HG02678 (cell line): ENCODE measurements at regions not wholly inside any gene's neighbourhood (a gene's known extent, or its start where the extent isn't known, plus 50 kb on each side); places are given as distances from the start of the nearest gene placed in this dataset.

ENCODE experiments used
- ATAC-seq: cut with Tn5 transposase; IDR thresholded peaks from one replicate; pipeline ENCODE4 v1.9.1; 2021; ENCODE audit warnings: mild to moderate bottlenecking, moderate library complexity; ENCODE audit not compliant: unreplicated experiment

GRCh38 chr18:54023471-54023870, 201.0 kb downstream of the MBD2 start:
- ATAC-seq = no peak

DNA sequence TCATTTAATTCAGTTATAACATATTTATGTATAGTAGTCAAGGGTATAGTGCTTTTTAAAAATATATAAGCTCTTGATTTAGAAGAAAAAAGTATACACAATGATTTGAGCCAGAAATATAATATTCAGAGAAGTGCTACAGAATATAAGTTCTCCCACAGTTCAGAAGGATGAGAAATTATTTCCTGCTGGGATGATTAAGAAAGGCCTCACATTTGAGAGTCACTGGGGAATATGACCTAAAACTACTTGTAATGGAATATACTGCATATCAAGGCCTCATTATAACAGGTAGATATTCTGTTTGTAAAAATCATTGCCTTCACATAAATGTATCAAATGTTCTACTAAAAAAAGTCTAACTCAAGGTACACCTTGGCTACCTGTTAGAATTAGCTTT, 203.5 kb downstream of the MBD2 start:
- ATAC-seq = no peak

DNA sequence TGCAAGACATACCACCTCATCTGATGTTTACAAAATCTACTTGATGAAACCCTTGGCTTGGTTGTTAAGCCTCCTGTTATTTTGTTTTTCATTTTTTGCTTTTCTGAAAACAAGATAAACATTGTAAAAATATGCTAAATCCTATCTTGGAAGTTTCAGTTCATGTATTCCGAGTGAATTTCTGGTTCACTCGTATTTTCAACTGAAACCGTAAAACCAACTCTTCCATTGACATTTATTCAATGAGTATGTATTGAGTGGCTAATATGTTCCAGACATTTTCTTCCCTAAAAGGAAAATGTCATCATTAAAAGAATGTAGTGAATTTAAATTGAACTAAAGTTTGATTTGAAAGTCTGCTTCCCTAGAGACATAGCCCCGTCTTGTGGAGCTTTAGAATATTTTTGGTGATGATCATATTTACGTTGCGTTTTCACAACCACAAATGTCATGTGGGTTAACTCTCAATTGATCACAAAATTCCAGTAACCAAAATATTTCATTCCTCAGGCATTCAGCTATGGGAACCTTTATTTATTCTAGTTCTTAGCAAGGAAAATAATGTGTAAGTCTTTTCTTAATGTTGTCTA, 204.2 kb downstream of the MBD2 start:
- no peak for ATAC-seq

GRCh38 chr18:54019641-54020040, 204.8 kb downstream of the MBD2 start:
- no peak for ATAC-seq

DNA sequence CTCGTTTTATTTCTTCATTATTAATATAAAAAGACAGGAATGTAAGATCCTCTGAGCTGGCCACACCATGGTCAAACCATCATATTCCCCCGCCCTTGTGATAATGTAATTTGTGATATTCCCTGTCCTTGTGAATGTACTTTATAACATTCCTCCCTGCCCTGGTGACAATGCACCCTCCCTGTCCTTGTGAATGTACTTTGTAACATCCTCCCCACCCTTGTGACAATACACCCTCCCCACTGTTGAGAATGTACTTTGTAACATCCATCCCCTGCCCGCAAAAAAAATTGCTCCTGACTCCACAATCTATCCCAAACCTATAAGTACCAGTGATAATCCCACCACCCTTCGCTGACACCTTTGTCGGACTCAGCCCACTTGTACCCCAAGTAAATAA, 211.0 kb downstream of the MBD2 start:
- ATAC-seq = no peak

- ATAC-seq = no peak
Measured at GRCh38 chr18:54004828-54005227, 219.6 kb downstream of the MBD2 start.

- no peak for ATAC-seq
Measured at GRCh38 chr18:54003195-54003594, 221.3 kb downstream of the MBD2 start.

- ATAC-seq = no peak
Measured at GRCh38 chr18:53997064-53997463, 227.4 kb downstream of the MBD2 start.

GRCh38 chr18:53994016-53994415, 230.5 kb downstream of the MBD2 start:
- ATAC-seq = no peak

DNA sequence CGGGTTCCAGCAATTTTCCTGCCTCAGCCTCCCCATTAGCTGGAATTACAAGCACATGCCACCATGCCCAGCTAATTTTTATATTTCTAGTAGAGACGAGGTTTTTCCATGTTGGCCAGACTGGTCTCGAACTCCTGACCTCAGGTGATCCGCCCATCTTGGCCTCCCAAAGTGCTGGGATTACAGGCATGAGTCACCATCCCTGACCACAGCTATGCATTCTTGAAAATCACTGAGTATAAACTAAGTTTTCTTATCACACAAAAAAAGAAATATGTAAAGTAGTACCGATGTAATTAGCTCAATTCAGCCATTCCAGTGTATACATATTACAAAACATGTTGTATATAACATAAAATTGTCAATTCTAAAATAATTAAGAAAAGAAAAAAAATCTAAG, 232.7 kb downstream of the MBD2 start:
- ATAC-seq = no peak

GRCh38 chr18:53991202-53991601, 233.3 kb downstream of the MBD2 start:
- no peak for ATAC-seq

DNA sequence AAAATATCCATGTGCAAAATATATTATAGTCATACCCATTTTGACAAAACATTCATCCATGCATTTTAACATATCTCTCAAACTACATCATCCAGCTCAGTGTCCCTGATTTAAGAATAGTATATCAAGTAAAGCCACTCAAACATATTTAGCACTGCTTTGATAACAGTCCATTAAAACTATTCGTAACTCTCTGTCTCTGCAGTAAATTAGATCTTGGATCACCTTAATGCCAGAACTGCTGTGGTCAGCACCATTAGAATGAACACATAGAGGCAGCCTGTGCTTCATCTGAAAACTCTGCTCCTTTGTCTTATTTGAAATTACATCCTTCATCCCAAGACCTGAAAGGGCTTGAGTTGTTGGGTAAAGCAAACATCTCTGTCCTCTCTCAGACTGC, 234.0 kb downstream of the MBD2 start:
- ATAC-seq = no peak

GRCh38 chr18:53984021-53984420, 240.4 kb downstream of the MBD2 start:
- ATAC-seq = no peak

GRCh38 chr18:53971331-53971730, 253.1 kb downstream of the MBD2 start:
- no peak for ATAC-seq

DNA sequence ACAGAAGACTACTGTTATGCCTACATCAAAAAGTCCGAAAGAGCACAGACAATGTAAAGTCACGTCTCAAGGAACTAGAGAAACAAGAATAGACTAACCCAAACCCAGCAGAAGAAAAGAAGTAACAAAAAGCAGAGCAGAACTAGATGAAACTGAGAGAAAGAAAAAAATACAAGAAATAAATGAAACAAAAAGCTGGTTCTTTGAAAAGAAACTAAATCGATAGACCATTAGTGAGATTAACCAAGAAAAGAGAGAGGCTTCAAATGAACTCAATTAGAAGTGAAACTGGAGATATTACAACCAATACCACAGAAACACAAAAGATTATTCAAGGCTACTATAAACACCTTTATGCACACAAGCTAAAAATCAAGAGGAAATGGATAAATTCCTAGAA, 271.8 kb downstream of the MBD2 start:
- no peak for ATAC-seq

- no peak for ATAC-seq
Measured at GRCh38 chr18:53950545-53950944, 273.9 kb downstream of the MBD2 start.

- no peak for ATAC-seq
Measured at GRCh38 chr18:53948991-53949390, 275.5 kb downstream of the MBD2 start.

DNA sequence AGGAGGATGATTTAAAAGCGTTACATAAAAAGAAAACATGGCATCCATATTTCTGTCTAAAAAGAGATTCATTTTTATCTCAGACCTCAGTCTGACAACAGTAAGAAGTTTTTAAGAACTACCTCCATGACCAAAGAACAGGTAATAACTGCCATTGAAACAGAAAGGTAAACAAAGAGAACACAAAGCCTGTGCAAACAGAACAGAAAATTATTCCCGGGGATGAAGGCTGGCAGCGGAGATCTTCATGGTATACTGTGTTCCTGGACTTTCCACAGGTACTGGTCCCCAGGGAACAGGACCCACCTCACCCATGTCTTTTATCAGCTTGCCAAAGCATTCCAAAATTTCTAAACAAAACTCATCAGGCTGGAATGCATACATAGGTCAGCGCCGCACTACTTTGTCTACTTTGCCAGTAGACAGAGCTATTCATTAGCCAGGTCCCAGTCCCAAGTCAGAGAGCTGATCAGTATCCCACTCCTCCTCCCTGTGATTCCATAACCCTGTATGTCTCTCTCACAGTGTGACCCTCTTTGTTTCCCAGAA, 277.3 kb downstream of the MBD2 start:
- ATAC-seq = no peak

- ATAC-seq = no peak
Measured at GRCh38 chr18:53946594-53946993, 277.9 kb downstream of the MBD2 start.

GRCh38 chr18:53944721-53945120, 279.7 kb downstream of the MBD2 start:
- ATAC-seq = no peak

GRCh38 chr18:53943326-53943860, 281.1 kb downstream of the MBD2 start:
- ATAC-seq = no peak

DNA sequence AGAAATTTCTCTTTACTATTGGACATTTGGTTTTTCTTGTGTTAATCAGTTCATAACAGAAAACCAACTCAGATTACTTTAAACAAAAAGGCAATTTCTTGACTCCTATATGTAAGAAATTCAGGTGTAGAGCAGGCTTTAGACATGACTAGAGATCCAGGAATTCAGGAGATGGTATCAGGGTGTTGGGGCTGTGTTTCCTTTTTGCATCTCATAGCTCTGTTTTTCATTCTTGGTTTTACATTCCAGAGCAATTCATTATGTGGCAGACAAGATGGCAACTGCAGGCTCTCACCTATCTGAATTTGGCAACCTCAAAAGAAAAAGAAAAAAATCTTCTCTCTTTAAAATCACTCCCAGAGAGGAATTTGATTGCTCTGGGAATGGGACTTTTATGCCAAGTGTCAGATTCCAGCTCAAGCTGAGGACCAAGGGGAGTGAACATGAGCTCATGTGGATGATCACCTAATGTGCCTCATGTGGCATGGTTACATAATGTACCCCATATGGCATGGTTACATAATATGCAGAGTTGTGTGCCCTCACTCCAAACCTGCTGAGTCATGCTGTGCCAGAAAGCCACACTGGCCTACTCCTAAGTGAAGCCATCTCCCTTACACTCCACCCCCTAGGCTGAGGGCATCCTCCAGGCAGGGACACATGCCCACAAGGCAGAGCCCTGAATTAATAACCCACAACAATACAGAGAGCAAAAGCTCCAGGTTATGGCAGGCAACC, 282.7 kb downstream of the MBD2 start:
- ATAC-seq = no peak
